Activated CD4-positive, alpha-beta T cell treated with anti-CD3 and anti-CD28 coated beads, Interleukin-10, Interleukin-2, amounts not matched to agents 100 ng/mL and 50 ng/mL, durations not matched to agents 16 hours and 8 hours (primary cell): ENCODE measurements at regions not wholly inside any gene's neighbourhood (a gene's known extent, or its start where the extent isn't known, plus 50 kb on each side); places are given as distances from the start of the nearest gene placed in this dataset.

ENCODE experiments used
- DNase-seq: peaks from one replicate; pipeline ENCODE4 v3.0.0-alpha.2; 2020

GRCh38 chr6:146990821-146991798, 213.1 kb upstream of the STXBP5 start:
- DNase-seq: no peak

GRCh38 chr6:146997062-146997461, 207.2 kb upstream of the STXBP5 start:
- DNase-seq: no peak

- DNase-seq: no peak
Observed at GRCh38 chr6:146999766-147000165, 204.5 kb upstream of the STXBP5 start.

GRCh38 chr6:147000545-147001488, 203.4 kb upstream of the STXBP5 start:
- no peak for DNase-seq

GRCh38 chr6:147001621-147002020, 202.6 kb upstream of the STXBP5 start:
- DNase-seq: no peak

- DNase-seq: no peak
Observed at GRCh38 chr6:147003186-147003585, 201.0 kb upstream of the STXBP5 start.

- no peak for DNase-seq
Observed at GRCh38 chr6:147005499-147005898, 198.7 kb upstream of the STXBP5 start.

GRCh38 chr6:147007441-147007840, 196.8 kb upstream of the STXBP5 start:
- no peak for DNase-seq

GRCh38 chr6:147009358-147009757, 194.9 kb upstream of the STXBP5 start:
- no peak for DNase-seq

GRCh38 chr6:147015674-147016073, 188.5 kb upstream of the STXBP5 start:
- DNase-seq: no peak

GRCh38 chr6:147016440-147016839, 187.8 kb upstream of the STXBP5 start:
- peak; percentile 4 for DNase-seq

- DNase-seq: no peak
Observed at GRCh38 chr6:147017153-147017552, 187.1 kb upstream of the STXBP5 start.

- DNase-seq: no peak
Observed at GRCh38 chr6:147019001-147019400, 185.2 kb upstream of the STXBP5 start.

GRCh38 chr6:147022041-147022440, 182.2 kb upstream of the STXBP5 start:
- DNase-seq: no peak

- no peak for DNase-seq
Observed at GRCh38 chr6:147023148-147023547, 181.1 kb upstream of the STXBP5 start.

- no peak for DNase-seq
Observed at GRCh38 chr6:147023581-147023980, 180.6 kb upstream of the STXBP5 start.

GRCh38 chr6:147029923-147030322, 174.3 kb upstream of the STXBP5 start:
- no peak for DNase-seq

- no peak for DNase-seq
Observed at GRCh38 chr6:147033267-147033666, 170.9 kb upstream of the STXBP5 start.

GRCh38 chr6:147035886-147036285, 168.3 kb upstream of the STXBP5 start:
- no peak for DNase-seq

- DNase-seq: no peak
Observed at GRCh38 chr6:147037881-147038280, 166.3 kb upstream of the STXBP5 start.

GRCh38 chr6:147040121-147040910, 163.9 kb upstream of the STXBP5 start:
- no peak for DNase-seq

- no peak for DNase-seq
Observed at GRCh38 chr6:147042679-147043078, 161.5 kb upstream of the STXBP5 start.

GRCh38 chr6:147043994-147044477, 160.2 kb upstream of the STXBP5 start:
- DNase-seq: no peak
